Right lobe of liver (tissue), 6 donors: ENCODE measurements at regions not wholly inside any gene's neighbourhood (a gene's known extent, or its start where the extent isn't known, plus 50 kb on each side); places are given as distances from the start of the nearest gene placed in this dataset.

Source experiments
- ATAC-seq, 4 donors: fragments of 200-7000 bp; cut with Tn5 transposase; one replicate each; pipeline ENCODE4 v1.9.1; 2020; ENCODE audit warnings: mild to moderate bottlenecking in 4 of 4, moderate library complexity in 4 of 4
- DNase-seq, 3 donors: peaks; one replicate each; pipeline ENCODE4 v3.0.0-alpha.2; 2020
- H3K27ac ChIP-seq, 3 donors: fragments of 200-600 bp; one replicate each; pipeline ENCODE4 v1.8.0; 2022
- H3K27me3 ChIP-seq, 2 donors: fragments of 200-600 bp; one replicate each; pipeline ENCODE4 v1.8.0; 2022
- H3K36me3 ChIP-seq, 4 donors: fragments of 200-600 bp; sonication (generic) in 1 of 4; one replicate each; pipeline versions ENCODE4 v1.5.1 to v1.8.0; 2017 to 2022; ENCODE audit warnings: control low read depth in 1 of 4
- H3K4me1 ChIP-seq, 4 donors: fragments of 200-600 bp; sonication (generic) in 1 of 4; one replicate each; pipeline versions ENCODE4 v1.5.1 to v1.8.0; 2017 to 2022; ENCODE audit warnings: control low read depth in 1 of 4
- H3K4me3 ChIP-seq, 3 donors: fragments of 200-600 bp; one replicate each; pipeline ENCODE4 v1.8.0; 2022
- H3K9me3 ChIP-seq, 4 donors: fragments of 200-600 bp; sonication (generic) in 1 of 4; one replicate each; pipeline versions ENCODE4 v1.5.1 to v1.8.0; 2017 to 2022; ENCODE audit warnings: control low read depth in 1 of 4
- POLR2A ChIP-seq: fragments of 450-650 bp; IDR thresholded peaks from one replicate; pipeline ENCODE4 v1.6.1; 2017; ENCODE audit warnings: antibody characterized with exemption, mild to moderate bottlenecking
- WGBS: methylation state at CpG from one replicate; pipeline ENCODE4 v1.1.6; 2018; ENCODE audit warnings: low coverage, low lambda C conversion rate; ENCODE audit not compliant: insufficient coverage; ENCODE audit errors: missing lambda C conversion rate; 5-methylcytosine and 5-hydroxymethylcytosine counted together
- intact Hi-C, 2 donors: fragments of 100-400 bp; cut with DNase I; formaldehyde crosslinking; loops; one replicate each; pipeline versions ENCODE4 v1.11.2 to v1.14.1; 2022
- TF ChIP-seq, protein P1 (sequence below), 4 donors: fragments of 200-600 bp in 3 of 4; fragments of 450-650 bp in 1 of 4; IDR thresholded peaks; one replicate each; pipeline versions ENCODE4 v1.5.1 to v1.8.0; 2016 to 2022; ENCODE audit warnings: antibody characterized with exemption in 4 of 4, mild to moderate bottlenecking in 2 of 4
- donor health status: DM: no; HTN: yes; CAD: no.
- donor health status: DM: no; HTN: no; CAD: no.
- donor health status: DM: no; HTN: no; CAD: no.
- donor health status: DM: no; HTN: yes; CAD: no.
- donor health status: DM: no; HTN: yes; CAD: no.

DNA sequence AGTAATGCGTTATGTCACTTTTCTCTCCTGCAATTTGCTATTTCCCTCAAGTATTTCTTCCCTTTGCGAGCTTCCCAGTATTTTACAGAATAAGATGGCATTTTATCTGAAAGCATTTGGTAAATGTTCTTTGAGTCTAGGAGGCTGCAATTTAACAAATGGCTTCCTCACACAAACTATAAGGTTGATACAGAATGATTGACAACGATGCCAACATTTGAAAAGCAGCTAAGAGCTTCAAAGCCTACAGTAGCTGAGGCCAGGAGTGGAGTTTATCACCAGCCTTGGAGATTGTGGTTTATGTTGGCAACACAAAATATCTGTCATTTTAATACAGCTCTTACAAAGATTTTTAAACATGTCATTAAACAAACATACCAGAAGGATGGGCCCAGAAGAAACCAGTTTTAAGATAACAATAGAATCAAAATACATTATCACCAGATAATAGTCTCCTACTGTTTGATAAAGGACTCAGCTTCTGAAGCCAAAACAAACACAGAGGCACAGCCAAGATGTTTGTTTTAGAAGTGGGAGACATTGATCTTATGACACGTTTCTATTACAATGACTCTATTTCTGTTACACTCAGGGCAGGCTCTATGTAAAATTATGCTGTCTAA is 711.4 kb upstream of the ACVR2A start:
- intact Hi-C loops: no loop called here

DNA sequence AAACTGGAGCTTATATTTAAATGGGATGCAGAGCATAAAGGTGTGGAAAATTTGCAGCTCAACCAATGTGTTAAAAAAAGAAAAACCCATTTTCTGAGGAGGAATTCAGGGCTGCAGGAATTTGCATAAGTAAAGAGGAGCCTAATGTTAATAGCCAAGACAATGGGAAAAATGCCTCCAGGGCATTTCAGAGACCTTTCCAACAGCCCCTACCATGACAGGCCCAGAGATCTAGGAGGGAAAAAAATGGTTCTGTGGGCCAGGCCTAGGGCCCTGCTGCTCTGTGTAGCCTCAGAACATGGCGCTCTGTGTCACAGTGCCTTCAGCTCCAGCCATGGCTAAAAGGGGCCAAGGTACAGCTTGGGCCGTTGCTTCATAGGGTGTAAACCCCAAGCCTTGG is 719.7 kb upstream of the ACVR2A start:
- Histone ChIP-seq H3K4me3 (no peak overlapping the region), H3K27ac (no peak overlapping the region), H3K36me3 (no peaks in the 10 kb centered on the region), H3K4me1 (no peaks in the 10 kb centered on the region), H3K27me3 (no peaks in the 10 kb centered on the region), H3K9me3 (no peaks in the 10 kb centered on the region)
- intact Hi-C loops: no loop called here
- TF ChIP-seq, protein P1, sequence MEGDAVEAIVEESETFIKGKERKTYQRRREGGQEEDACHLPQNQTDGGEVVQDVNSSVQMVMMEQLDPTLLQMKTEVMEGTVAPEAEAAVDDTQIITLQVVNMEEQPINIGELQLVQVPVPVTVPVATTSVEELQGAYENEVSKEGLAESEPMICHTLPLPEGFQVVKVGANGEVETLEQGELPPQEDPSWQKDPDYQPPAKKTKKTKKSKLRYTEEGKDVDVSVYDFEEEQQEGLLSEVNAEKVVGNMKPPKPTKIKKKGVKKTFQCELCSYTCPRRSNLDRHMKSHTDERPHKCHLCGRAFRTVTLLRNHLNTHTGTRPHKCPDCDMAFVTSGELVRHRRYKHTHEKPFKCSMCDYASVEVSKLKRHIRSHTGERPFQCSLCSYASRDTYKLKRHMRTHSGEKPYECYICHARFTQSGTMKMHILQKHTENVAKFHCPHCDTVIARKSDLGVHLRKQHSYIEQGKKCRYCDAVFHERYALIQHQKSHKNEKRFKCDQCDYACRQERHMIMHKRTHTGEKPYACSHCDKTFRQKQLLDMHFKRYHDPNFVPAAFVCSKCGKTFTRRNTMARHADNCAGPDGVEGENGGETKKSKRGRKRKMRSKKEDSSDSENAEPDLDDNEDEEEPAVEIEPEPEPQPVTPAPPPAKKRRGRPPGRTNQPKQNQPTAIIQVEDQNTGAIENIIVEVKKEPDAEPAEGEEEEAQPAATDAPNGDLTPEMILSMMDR (IDR thresholded peaks at IDR 0.05): no peak
- TF ChIP-seq POLR2A: no peak
- ATAC-seq (no peak), DNase-seq (no peak)
- 60% methylated on average over 1 of the region's 2 CpGs for WGBS

More for the DNA sequence above, 711.4 kb upstream of the ACVR2A start:
- no peaks in the 10 kb centered on the region for H3K9me3 ChIP-seq
- no peak overlapping the region for H3K27ac ChIP-seq
- DNase-seq (no peak), ATAC-seq (no peak)
- H3K4me1 ChIP-seq: no peaks in the 10 kb centered on the region
- no peak for TF ChIP-seq POLR2A
- TF ChIP-seq, protein P1 (IDR thresholded peaks at IDR 0.05): no peak
- no peaks in the 10 kb centered on the region for H3K27me3 ChIP-seq
- H3K36me3 ChIP-seq: no peaks in the 10 kb centered on the region
- WGBS: 54% methylated on average over 4 of the region's 4 CpGs
- H3K4me3 ChIP-seq: no peak overlapping the region

DNA sequence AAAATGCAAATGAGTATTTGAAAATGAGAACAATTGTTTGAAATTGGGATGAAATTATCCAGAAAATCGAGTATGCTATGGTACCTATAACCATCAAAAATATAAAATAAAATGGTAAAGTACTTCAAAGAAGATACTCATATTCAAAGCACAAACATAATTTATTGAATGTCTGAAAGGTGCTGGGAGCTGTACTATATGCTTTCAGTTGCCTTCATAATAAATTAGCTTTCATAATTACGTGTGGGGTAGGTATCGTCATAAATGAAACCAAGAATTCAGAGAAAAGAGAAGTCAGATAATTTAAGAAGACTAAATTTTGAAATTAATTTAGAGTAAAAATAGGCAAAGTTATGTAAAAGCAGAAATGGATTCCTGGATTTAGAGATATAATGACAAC is 721.9 kb upstream of the ACVR2A start:
- TF ChIP-seq, protein P1 (IDR thresholded peaks at IDR 0.05): no peak
- TF ChIP-seq POLR2A: no peak
- Histone ChIP-seq H3K4me1 (no peaks in the 10 kb centered on the region), H3K4me3 (no peak overlapping the region), H3K36me3 (no peaks in the 10 kb centered on the region), H3K27ac (no peak overlapping the region), H3K27me3 (no peaks in the 10 kb centered on the region), H3K9me3 (no peaks in the 10 kb centered on the region)
- no peak for DNase-seq
- 64% methylated on average over 3 of the region's 3 CpGs for WGBS
- intact Hi-C loops: no loop called here
- no peak for ATAC-seq

DNA sequence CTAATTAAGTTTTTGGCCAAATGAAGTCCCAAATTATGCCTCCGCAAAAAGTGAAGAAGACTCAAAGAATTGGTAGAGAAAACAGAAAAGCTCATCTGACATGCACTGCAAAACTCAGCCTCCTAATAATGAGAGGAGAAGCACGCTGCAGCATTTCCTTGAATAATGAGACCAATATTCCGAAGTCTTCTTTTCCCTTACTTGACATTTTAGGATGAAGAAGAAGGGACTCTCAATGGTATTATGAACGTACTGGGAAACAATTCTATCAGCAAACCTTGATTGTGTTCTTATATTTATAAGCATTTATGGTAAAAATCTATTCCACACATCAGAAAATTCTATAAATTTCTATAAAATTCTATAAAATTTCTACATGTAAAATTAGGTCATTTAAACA is 733.9 kb upstream of the ACVR2A start:
- no peaks in the 10 kb centered on the region for H3K4me1 ChIP-seq
- DNase-seq (no peak), ATAC-seq (no peak)
- no peaks in the 10 kb centered on the region for H3K9me3 ChIP-seq
- H3K36me3 ChIP-seq: no peaks in the 10 kb centered on the region
- H3K27ac ChIP-seq: no peak overlapping the region
- WGBS: 54% methylated on average over 4 of the region's 4 CpGs
- no peak overlapping the region for H3K4me3 ChIP-seq
- intact Hi-C loops: no loop called here
- TF ChIP-seq, protein P1 (IDR thresholded peaks at IDR 0.05): no peak
- no peak for TF ChIP-seq POLR2A
- H3K27me3 ChIP-seq: no peaks in the 10 kb centered on the region

DNA sequence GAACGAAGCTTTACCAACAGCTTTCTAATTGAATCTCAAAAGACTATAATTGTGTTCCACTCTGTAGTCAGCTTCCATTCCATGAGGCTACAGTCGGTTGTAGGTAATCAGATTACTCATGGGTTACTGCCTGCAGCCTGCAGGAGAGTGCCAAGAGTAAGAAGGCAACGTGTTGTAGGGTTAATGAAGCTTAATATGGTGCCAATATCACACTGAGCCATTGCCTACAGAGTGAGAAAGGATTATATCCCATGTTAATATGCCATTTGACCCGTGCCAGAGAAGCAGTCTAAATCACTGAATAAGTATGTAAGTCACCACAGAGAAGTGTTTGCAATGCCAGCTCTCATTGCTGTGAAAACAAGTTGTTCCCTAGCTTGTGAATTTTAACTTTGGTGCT is 734.5 kb upstream of the ACVR2A start:
- ATAC-seq: no peak
- no peaks in the 10 kb centered on the region for H3K27me3 ChIP-seq
- WGBS: 40% methylated on average over 4 of the region's 4 CpGs
- no peak for TF ChIP-seq POLR2A
- TF ChIP-seq, protein P1 (IDR thresholded peaks at IDR 0.05): no peak
- H3K36me3 ChIP-seq: no peaks in the 10 kb centered on the region
- no peaks in the 10 kb centered on the region for H3K9me3 ChIP-seq
- no peak for DNase-seq
- intact Hi-C loops: no loop called here
- no peak overlapping the region for H3K27ac ChIP-seq
- H3K4me3 ChIP-seq: no peak overlapping the region
- H3K4me1 ChIP-seq: no peaks in the 10 kb centered on the region
